Stomach (tissue), 8 donors: ENCODE measurements at regions not wholly inside any gene's neighbourhood (a gene's known extent, or its start where the extent isn't known, plus 50 kb on each side); places are given as distances from the start of the nearest gene placed in this dataset.

Source experiments
- DNase-seq, 2 donors: peaks; one replicate each; pipeline versions ENCODE4 v3.0.0 to v3.0.0-alpha.2; 2013 to 2019
- H3K27ac ChIP-seq, 5 donors: fragments of 200-600 bp in 4 of 5; sonication (generic) in 4 of 5; one replicate each; pipeline ENCODE4 v1.5.1; 2013 to 2019; ENCODE audit warnings: mild to moderate bottlenecking in 1 of 5, moderate library complexity in 1 of 5
- H3K27me3 ChIP-seq, 3 donors: fragments of 200-600 bp; sonication (generic); one replicate each; pipeline ENCODE4 v1.5.1; 2017 to 2019; ENCODE audit warnings: mixed run types in 1 of 3
- H3K36me3 ChIP-seq, 4 donors: fragments of 200-600 bp; sonication (generic); 1 replicate in 3 of 4; 2 replicates in 1 of 4; pipeline ENCODE4 v1.5.1; 2016 to 2019
- H3K4me1 ChIP-seq, 4 donors: fragments of 200-600 bp; sonication (generic); one replicate each; pipeline ENCODE4 v1.5.1; 2016 to 2019
- H3K4me3 ChIP-seq, 4 donors: fragments of 200-600 bp; sonication (generic) in 3 of 4; one replicate each; pipeline ENCODE4 v1.5.1; 2016 to 2019; ENCODE audit warnings: mild to moderate bottlenecking in 1 of 4
- H3K9me3 ChIP-seq, 4 donors: fragments of 200-600 bp; sonication (generic); one replicate each; pipeline ENCODE4 v1.5.1; 2016 to 2019
- CTCF ChIP-seq, 7 experiments: fragments of 450-650 bp in 4 of 7; fragments of 200-600 bp in 3 of 7; sonication (generic) in 3 of 7; IDR thresholded peaks; one replicate each; pipeline ENCODE4 v1.5.1; 2016 to 2019; ENCODE audit warnings: antibody characterized with exemption in 7 of 7, control low read depth in 2 of 7, mild to moderate bottlenecking in 1 of 7
- EP300 ChIP-seq: sonication (generic); formaldehyde crosslinking; IDR thresholded peaks from one replicate; pipeline ENCODE4 v1.6.1; 2017; ENCODE audit warnings: antibody characterized with exemption
- POLR2A ChIP-seq, 4 donors: fragments of 450-650 bp; IDR thresholded peaks; one replicate each; pipeline ENCODE4 v1.6.1; 2016; ENCODE audit warnings: antibody characterized with exemption in 4 of 4, control low read depth in 2 of 4, mild to moderate bottlenecking in 1 of 4, moderate library complexity in 1 of 4
- POLR2AphosphoS5 ChIP-seq, 3 donors: sonication (generic); formaldehyde crosslinking; IDR thresholded peaks; one replicate each; pipeline ENCODE4 v1.6.1; 2016; ENCODE audit warnings: antibody characterized with exemption in 3 of 3
- WGBS, 5 donors: extraction: QIAGEN DNeasy Blood & Tissue Kit in 3 of 5; methylation state at CpG; one replicate each; pipeline versions ENCODE4 v1.1.5 to v1.1.7; 2013 to 2018; 5-methylcytosine and 5-hydroxymethylcytosine counted together
- intact Hi-C: fragments of 100-400 bp; cut with DNase I; formaldehyde crosslinking; loops from one replicate; pipeline ENCODE4 v1.15.1; 2023; ENCODE audit warnings: low total_unique reads
- donor health status: healthy with polysubstance abuse.
- donor health status: Bipolar disorder and iron deficiency.
- donor health status: healthy.

GRCh38 chr10:2119316-2119715, 382.0 kb upstream of the ADARB2 start:
- H3K9me3 ChIP-seq: peaks cover 0 to 17% (median 12%) of the 10 kb centered on the region in 4 donors
- 78 to 90% (median 85%) methylated on average over 6 of the region's 6 CpGs for WGBS, 5 donors
- no peaks in the 10 kb centered on the region for H3K36me3 ChIP-seq
- DNase-seq: no peak
- no peak overlapping the region for H3K4me3 ChIP-seq
- TF ChIP-seq POLR2AphosphoS5 (IDR thresholded peaks at IDR 0.05): no peak
- TF ChIP-seq EP300: no peak
- TF ChIP-seq CTCF (IDR thresholded peaks at IDR 0.05): no peak
- no peak for TF ChIP-seq POLR2A (IDR thresholded peaks at IDR 0.05)
- intact Hi-C loops: no loop called here
- H3K27me3 ChIP-seq: no peaks in the 10 kb centered on the region
- H3K27ac ChIP-seq: no peak overlapping the region
- no peaks in the 10 kb centered on the region for H3K4me1 ChIP-seq

- no peaks in the 10 kb centered on the region for H3K4me1 ChIP-seq
- no peaks in the 10 kb centered on the region for H3K27me3 ChIP-seq
Measured at GRCh38 chr10:2118201-2118600, 380.9 kb upstream of the ADARB2 start.

GRCh38 chr10:2117641-2118040, 380.3 kb upstream of the ADARB2 start:
- intact Hi-C loops: no loop called here
- Histone ChIP-seq H3K27ac (no peak overlapping the region), H3K4me1 (no peaks in the 10 kb centered on the region), H3K27me3 (no peaks in the 10 kb centered on the region), H3K9me3 (peaks cover 0 to 17% (median 12%) of the 10 kb centered on the region in 4 donors), H3K36me3 (no peaks in the 10 kb centered on the region), H3K4me3 (no peak overlapping the region)
- TF ChIP-seq CTCF (IDR thresholded peaks at IDR 0.05) (no peak), POLR2A (IDR thresholded peaks at IDR 0.05) (no peak), EP300 (no peak), POLR2AphosphoS5 (IDR thresholded peaks at IDR 0.05) (no peak)
- DNase-seq: no peak
- WGBS, 5 donors: 92 to 100% (median 94%) methylated on average over 1 of the region's 1 CpG

More at GRCh38 chr10:2118201-2118600, 380.9 kb upstream of the ADARB2 start:
- no peak for DNase-seq
- H3K27ac ChIP-seq: no peak overlapping the region
- H3K4me3 ChIP-seq: no peak overlapping the region
- no peak for TF ChIP-seq POLR2A (IDR thresholded peaks at IDR 0.05)
- TF ChIP-seq CTCF (IDR thresholded peaks at IDR 0.05): no peak
- TF ChIP-seq POLR2AphosphoS5 (IDR thresholded peaks at IDR 0.05): no peak
- no peak for TF ChIP-seq EP300
- peaks cover 0 to 17% (median 12%) of the 10 kb centered on the region in 4 donors for H3K9me3 ChIP-seq
- WGBS, 5 donors: 87 to 98% (median 91%) methylated on average over 3 of the region's 3 CpGs
- no peaks in the 10 kb centered on the region for H3K36me3 ChIP-seq
- intact Hi-C loops: no loop called here

GRCh38 chr10:2111965-2112364, 374.6 kb upstream of the ADARB2 start:
- no peak for DNase-seq
- no peaks in the 10 kb centered on the region for H3K36me3 ChIP-seq
- H3K4me3 ChIP-seq: no peak overlapping the region

More at GRCh38 chr10:2111965-2112364, 374.6 kb upstream of the ADARB2 start:
- Histone ChIP-seq H3K27ac (no peak overlapping the region), H3K9me3 (peaks cover 0 to 4% (median 3%) of the 10 kb centered on the region in 4 donors), H3K4me1 (no peaks in the 10 kb centered on the region), H3K27me3 (no peaks in the 10 kb centered on the region)
- intact Hi-C loops: no loop called here
- 63 to 81% (median 71%) methylated on average over 8 of the region's 8 CpGs for WGBS, 5 donors
- no peak for TF ChIP-seq POLR2AphosphoS5 (IDR thresholded peaks at IDR 0.05)
- no peak for TF ChIP-seq POLR2A (IDR thresholded peaks at IDR 0.05)
- no peak for TF ChIP-seq CTCF (IDR thresholded peaks at IDR 0.05)
- TF ChIP-seq EP300: no peak
